SJSA1 (cell line): ENCODE measurements at regions not wholly inside any gene's neighbourhood (a gene's known extent, or its start where the extent isn't known, plus 50 kb on each side); places are given as distances from the start of the nearest gene placed in this dataset.
A peak's percentile ranks its signal among the peaks of the same experiment; 100 is the strongest.

Experiments used
- DNase-seq, 2 experiments: peaks; one replicate each; pipeline ENCODE4 v3.0.0-alpha.2; 2015 to 2020; ENCODE audit warnings: low spot score in 2 of 2, low read depth in 1 of 2
- H3K27ac ChIP-seq: fragments of 250-450 bp; sonication (Bioruptor Pico); 2 replicates; pipeline ENCODE4 v1.5.1; 2020; ENCODE audit warnings: mild to moderate bottlenecking, moderate library complexity
- H3K27me3 ChIP-seq: fragments of 250-450 bp; sonication (Bioruptor Pico); replicated peaks from 2 replicates; pipeline ENCODE4 v1.5.1; 2020; ENCODE audit warnings: mild to moderate bottlenecking, moderate library complexity
- H3K36me3 ChIP-seq: fragments of 250-450 bp; sonication (Bioruptor Pico); 2 replicates; pipeline ENCODE4 v1.5.1; 2020; ENCODE audit warnings: mild to moderate bottlenecking
- H3K4me1 ChIP-seq: fragments of 250-450 bp; sonication (Bioruptor Pico); replicated peaks from 2 replicates; pipeline ENCODE4 v1.6.1; 2021; ENCODE audit warnings: mild to moderate bottlenecking
- H3K4me3 ChIP-seq: fragments of 250-450 bp; sonication (Bioruptor Pico); 2 replicates; pipeline ENCODE4 v1.5.1; 2020; ENCODE audit warnings: mild to moderate bottlenecking
- H3K9me3 ChIP-seq: fragments of 250-450 bp; sonication (Bioruptor Pico); replicated peaks from 2 replicates; pipeline ENCODE4 v1.5.1; 2020; ENCODE audit warnings: mild to moderate bottlenecking

DNA sequence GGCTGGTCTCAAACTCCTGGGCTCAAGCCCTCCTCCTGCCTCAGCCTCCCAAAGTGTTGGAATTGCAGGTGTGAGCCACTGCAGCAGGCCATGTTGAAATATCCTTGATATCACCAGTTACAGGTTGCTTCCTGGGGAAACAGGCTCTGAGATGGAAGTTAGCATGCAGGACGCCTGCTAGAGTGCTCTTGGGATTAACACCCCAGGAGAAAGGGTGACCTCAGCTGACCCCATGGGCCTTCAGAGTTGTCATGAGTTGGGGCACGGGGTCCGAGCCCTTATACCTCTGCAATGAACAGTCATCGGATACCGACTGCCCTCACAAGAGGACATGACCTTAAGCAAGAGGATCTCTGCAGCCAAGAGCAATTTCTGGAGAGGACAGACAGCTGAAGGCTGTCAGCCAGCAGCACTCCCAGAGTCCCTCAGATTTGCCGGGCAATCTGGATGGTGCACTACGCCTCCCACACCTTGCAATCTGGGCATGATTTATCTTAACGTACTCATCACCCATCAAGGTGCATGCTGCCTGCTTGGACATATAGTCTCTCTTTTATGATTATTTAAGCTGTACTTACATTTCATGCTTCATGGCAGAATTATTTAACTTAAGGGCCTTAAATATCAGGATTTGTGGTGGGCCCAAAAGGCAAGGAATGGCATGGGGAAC, 134.6 kb downstream of the ADSS2 start:
- no peaks in the 10 kb centered on the region for H3K9me3 ChIP-seq
- no peak overlapping the region for H3K4me3 ChIP-seq
- H3K36me3 ChIP-seq = no peaks in the 10 kb centered on the region
- H3K27ac ChIP-seq = no peak overlapping the region
- no peaks in the 10 kb centered on the region for H3K27me3 ChIP-seq
- no peak for DNase-seq
- H3K4me1 ChIP-seq = peaks cover 14% of the 10 kb centered on the region

GRCh38 chr1:244318078-244318477, 133.6 kb downstream of the ADSS2 start:
- H3K36me3 ChIP-seq = no peaks in the 10 kb centered on the region
- H3K9me3 ChIP-seq = no peaks in the 10 kb centered on the region
- DNase-seq = no peak
- H3K27me3 ChIP-seq = no peaks in the 10 kb centered on the region
- H3K4me1 ChIP-seq = peaks cover 21% of the 10 kb centered on the region
- H3K27ac ChIP-seq = no peak overlapping the region
- no peak overlapping the region for H3K4me3 ChIP-seq

- no peaks in the 10 kb centered on the region for H3K27me3 ChIP-seq
- no peak overlapping the region for H3K27ac ChIP-seq
- DNase-seq = no peak
- H3K36me3 ChIP-seq = no peaks in the 10 kb centered on the region
- H3K9me3 ChIP-seq = no peaks in the 10 kb centered on the region
- H3K4me3 ChIP-seq = no peak overlapping the region
- H3K4me1 ChIP-seq = peaks cover 25% of the 10 kb centered on the region
These were observed 133.2 kb downstream of the ADSS2 start for GRCh38 chr1:244318512-244318911.

DNA sequence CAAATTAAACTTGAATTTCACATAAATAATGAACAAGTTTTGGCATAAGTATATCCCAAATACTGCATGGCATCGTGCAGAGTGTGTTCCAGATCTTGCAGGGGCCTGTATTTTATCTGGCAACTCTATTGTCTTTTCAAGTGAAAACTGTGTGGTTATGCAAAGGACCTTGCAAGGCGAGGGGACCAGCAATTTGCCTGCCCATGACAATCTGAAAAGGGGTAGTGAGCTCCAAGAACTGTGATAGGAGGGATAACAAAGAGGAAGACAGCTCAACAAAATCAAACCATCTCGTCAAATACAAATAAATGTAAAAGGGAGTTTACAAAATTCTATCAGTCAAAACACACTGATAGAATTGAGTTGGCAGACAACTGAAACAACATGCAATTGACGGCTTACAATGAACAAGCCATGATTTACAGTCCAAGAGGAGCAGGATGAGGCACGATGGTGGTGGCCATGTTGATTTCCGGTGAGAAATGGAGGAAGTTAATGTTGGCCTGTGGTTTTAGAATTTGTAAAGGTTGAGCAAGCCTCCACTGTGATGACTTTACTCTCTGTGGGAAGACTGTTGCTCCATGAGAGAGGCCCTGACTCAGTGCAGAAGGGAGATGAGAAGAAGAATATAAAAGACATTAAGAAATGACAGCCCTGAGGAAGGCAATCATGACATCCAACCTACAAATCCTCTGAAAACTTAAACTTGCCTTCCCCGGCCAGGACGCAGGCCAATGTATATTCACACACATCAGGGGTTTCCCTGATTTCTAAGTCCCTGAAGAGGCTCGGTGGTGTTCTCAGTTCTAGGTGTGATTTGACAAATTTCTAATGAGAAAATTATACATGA, 132.2 kb downstream of the ADSS2 start:
- H3K27ac ChIP-seq = peak overlapping the region; percentile 7; the same call in 1 of the 2 replicates
- no peaks in the 10 kb centered on the region for H3K36me3 ChIP-seq
- H3K27me3 ChIP-seq = no peaks in the 10 kb centered on the region
- no peak overlapping the region for H3K4me3 ChIP-seq
- H3K4me1 ChIP-seq = peaks cover 34% of the 10 kb centered on the region
- H3K9me3 ChIP-seq = no peaks in the 10 kb centered on the region
- peak in 1 of 2 experiments; percentile 36 for DNase-seq

- no peak for DNase-seq
- no peaks in the 10 kb centered on the region for H3K27me3 ChIP-seq
- no peaks in the 10 kb centered on the region for H3K9me3 ChIP-seq
- no peak overlapping the region for H3K4me3 ChIP-seq
- peaks cover 46% of the 10 kb centered on the region for H3K4me1 ChIP-seq
- H3K36me3 ChIP-seq = no peaks in the 10 kb centered on the region
- H3K27ac ChIP-seq = peak overlapping the region; percentile 59
These were observed 129.5 kb downstream of the ADSS2 start for GRCh38 chr1:244322181-244322580.

- Histone ChIP-seq H3K9me3 (no peaks in the 10 kb centered on the region), H3K27me3 (no peaks in the 10 kb centered on the region), H3K36me3 (no peaks in the 10 kb centered on the region), H3K27ac (peak overlapping the region; percentile 63), H3K4me3 (no peak overlapping the region), H3K4me1 (peaks cover 46% of the 10 kb centered on the region)
- peak; percentile 86 to 92 for DNase-seq
These were observed 128.8 kb downstream of the ADSS2 start for GRCh38 chr1:244322791-244323521.

- Histone ChIP-seq H3K4me1 (peaks cover 44% of the 10 kb centered on the region), H3K27me3 (no peaks in the 10 kb centered on the region), H3K9me3 (no peaks in the 10 kb centered on the region), H3K36me3 (no peaks in the 10 kb centered on the region), H3K4me3 (no peak overlapping the region), H3K27ac (no peak overlapping the region)
- peak in 1 of 2 experiments; percentile 15 for DNase-seq
These were observed 127.4 kb downstream of the ADSS2 start for GRCh38 chr1:244324176-244324883.

GRCh38 chr1:244325056-244325758, 126.5 kb downstream of the ADSS2 start:
- no peaks in the 10 kb centered on the region for H3K36me3 ChIP-seq
- no peak overlapping the region for H3K4me3 ChIP-seq
- no peaks in the 10 kb centered on the region for H3K27me3 ChIP-seq
- peak overlapping the region; percentile 27; the same call in 1 of the 2 replicates for H3K27ac ChIP-seq
- DNase-seq = peak in 1 of 2 experiments; percentile 28
- peaks cover 36% of the 10 kb centered on the region for H3K4me1 ChIP-seq
- H3K9me3 ChIP-seq = no peaks in the 10 kb centered on the region

DNA sequence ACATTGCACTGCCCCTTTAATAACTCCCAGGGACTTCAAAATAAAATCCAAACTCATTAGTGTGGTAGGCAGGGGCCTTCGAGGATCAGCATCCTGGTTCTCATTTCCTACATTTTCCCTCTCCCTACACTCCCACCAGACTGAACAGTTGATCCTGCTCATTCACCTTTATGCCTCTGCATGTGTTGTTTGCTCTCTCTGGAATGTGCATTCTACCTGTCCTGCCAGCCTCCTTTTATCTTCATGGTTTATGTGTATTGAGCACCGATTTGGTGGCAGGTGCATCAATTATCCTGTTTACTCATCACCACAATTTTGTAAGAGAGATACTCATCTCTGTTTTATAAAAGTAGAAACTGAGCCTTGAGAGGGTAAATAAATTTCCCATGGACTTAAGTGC, 125.0 kb downstream of the ADSS2 start:
- H3K4me1 ChIP-seq = peaks cover 35% of the 10 kb centered on the region
- H3K27ac ChIP-seq = no peak overlapping the region
- no peak overlapping the region for H3K4me3 ChIP-seq
- no peaks in the 10 kb centered on the region for H3K27me3 ChIP-seq
- H3K9me3 ChIP-seq = no peaks in the 10 kb centered on the region
- peak in 1 of 2 experiments; percentile 7 for DNase-seq
- no peaks in the 10 kb centered on the region for H3K36me3 ChIP-seq

- Histone ChIP-seq H3K36me3 (no peaks in the 10 kb centered on the region), H3K4me1 (peaks cover 28% of the 10 kb centered on the region), H3K27ac (no peak overlapping the region), H3K4me3 (no peak overlapping the region), H3K9me3 (no peaks in the 10 kb centered on the region), H3K27me3 (no peaks in the 10 kb centered on the region)
- DNase-seq = no peak
These were observed 124.2 kb downstream of the ADSS2 start for GRCh38 chr1:244327533-244327932.

DNA sequence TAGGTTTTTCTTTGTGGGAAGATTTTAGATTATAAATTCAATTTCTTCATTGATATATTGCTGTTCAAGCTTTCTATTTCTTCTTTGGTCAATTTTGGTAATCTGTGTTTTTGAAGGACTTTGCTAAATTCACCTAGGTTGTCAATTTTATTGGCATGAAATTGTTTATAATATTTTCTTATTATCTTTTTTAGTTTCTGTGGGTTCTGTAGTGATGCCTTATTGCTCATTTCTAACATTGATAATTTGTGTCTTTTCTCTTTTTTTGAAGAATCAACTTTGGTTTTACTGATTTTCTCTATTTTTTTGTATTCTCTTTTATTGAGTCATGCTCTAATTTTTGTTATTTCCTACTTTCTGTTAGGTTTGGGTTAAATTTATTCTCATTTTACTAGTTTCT, 123.2 kb downstream of the ADSS2 start:
- no peak overlapping the region for H3K4me3 ChIP-seq
- DNase-seq = no peak
- no peaks in the 10 kb centered on the region for H3K9me3 ChIP-seq
- H3K27me3 ChIP-seq = no peaks in the 10 kb centered on the region
- H3K36me3 ChIP-seq = no peaks in the 10 kb centered on the region
- peaks cover 28% of the 10 kb centered on the region for H3K4me1 ChIP-seq
- no peak overlapping the region for H3K27ac ChIP-seq

GRCh38 chr1:244329591-244330317, 122.0 kb downstream of the ADSS2 start:
- Histone ChIP-seq H3K27ac (no peak overlapping the region), H3K9me3 (no peaks in the 10 kb centered on the region), H3K36me3 (no peaks in the 10 kb centered on the region), H3K4me3 (no peak overlapping the region), H3K4me1 (peaks cover 27% of the 10 kb centered on the region; the same call in 1 of the 2 replicates), H3K27me3 (no peaks in the 10 kb centered on the region)
- no peak for DNase-seq
